ENCODE measurements at regions not wholly inside any gene's neighbourhood (a gene's known extent, or its start where the extent isn't known, plus 50 kb on each side); places are given as distances from the start of the nearest gene placed in this dataset.

DNA sequence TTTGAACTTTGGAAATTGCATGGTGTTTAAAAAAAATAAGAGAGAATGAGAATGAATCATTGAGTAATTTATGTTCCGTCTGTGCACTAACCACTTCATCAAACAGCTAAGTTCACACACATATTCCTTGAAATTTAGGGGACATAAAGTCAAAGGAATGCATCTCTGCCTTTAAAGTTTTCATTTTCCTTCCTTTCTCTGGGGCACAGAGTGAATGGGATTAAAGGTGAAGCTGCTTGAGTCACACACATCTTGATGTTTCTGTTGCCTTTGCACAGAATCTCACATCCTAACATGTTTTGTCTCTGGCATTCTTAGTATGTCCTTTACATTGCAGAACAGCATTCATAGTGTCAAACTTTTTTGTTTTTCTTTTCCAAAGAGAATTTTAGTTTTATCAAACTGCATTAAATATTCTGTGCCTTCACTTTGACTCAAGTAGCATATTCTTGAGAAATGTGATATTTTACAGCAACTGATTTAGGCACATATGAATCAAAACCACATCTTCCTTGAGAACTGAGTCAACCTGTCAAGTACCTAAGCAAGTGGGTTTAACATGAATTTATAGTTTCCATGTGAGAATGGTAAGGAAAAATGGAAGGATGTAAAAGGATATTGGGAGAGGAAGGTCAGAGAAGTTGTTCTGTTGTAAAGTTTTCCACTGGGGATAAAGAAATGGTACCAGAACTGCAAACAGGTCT is 169.1 kb upstream of the THUMPD2 start:
- no peaks in the 10 kb centered on the region for H3K9me3 ChIP-seq (ENCODE audit: low read length)
- 5% methylated on average over 1 of the region's 1 CpG for WGBS (ENCODE audit: low lambda C conversion rate)
- intact Hi-C loops (cut with micrococcal nuclease; ENCODE audit: unreplicated experiment) (no loop called here), in situ Hi-C loops (cut with HindIII; ENCODE audit: extremely low pct_ligation_motif_present, low pct_unique_long_range_greater_than_20kb) (no loop called here)
- CTCF ChIA-PET (ENCODE audit: low intra/inter-chr PET ratio, low total read pairs): no interaction called here
- no peaks in the 10 kb centered on the region for H3K79me2 ChIP-seq (ENCODE audit: insufficient read depth, low read length)
- H3K27ac ChIP-seq (ENCODE audit: extremely low read length, insufficient read depth, low read length): no peak overlapping the region
- H3K4me2 ChIP-seq (ENCODE audit: low read depth, low read length): no peak overlapping the region
- POLR2A ChIA-PET: no interaction called here
- ATAC-seq (no peak), DNase-seq (ENCODE audit: low spot score) (no peak), FAIRE-seq (no peak)
- BruUV-seq (replicated peaks): no TSS peak
- H3K4me1 ChIP-seq (ENCODE audit: insufficient read depth, low read length): no peaks in the 10 kb centered on the region
- no peaks in the 10 kb centered on the region for H3K27me3 ChIP-seq (ENCODE audit: control insufficient read depth in 1 of 2, insufficient read depth in 2 of 2, low read length in 2 of 2)
- no peak overlapping the region for H3K9ac ChIP-seq (ENCODE audit: insufficient read depth, low read depth, low read length)
- H2AFZ ChIP-seq (ENCODE audit: low read length): no peak overlapping the region
- no peak overlapping the region for H3K4me3 ChIP-seq (replicated peaks in 1 of 3; ENCODE audit: insufficient read depth in 1 of 3, low read depth in 2 of 3, low read length in 3 of 3)
- H4K20me1 ChIP-seq (ENCODE audit: insufficient read depth, low read length): no peaks in the 10 kb centered on the region
- no peaks in the 10 kb centered on the region for H3K36me3 ChIP-seq (replicated peaks in 1 of 2; ENCODE audit: control insufficient read depth in 1 of 2, insufficient read depth in 2 of 2, low read length in 2 of 2)
- TF ChIP-seq ZNF256 (CRISPR knock-in tag; conservative IDR thresholded peaks at IDR 0.05): no peak
- TF ChIP-seq, protein P1, sequence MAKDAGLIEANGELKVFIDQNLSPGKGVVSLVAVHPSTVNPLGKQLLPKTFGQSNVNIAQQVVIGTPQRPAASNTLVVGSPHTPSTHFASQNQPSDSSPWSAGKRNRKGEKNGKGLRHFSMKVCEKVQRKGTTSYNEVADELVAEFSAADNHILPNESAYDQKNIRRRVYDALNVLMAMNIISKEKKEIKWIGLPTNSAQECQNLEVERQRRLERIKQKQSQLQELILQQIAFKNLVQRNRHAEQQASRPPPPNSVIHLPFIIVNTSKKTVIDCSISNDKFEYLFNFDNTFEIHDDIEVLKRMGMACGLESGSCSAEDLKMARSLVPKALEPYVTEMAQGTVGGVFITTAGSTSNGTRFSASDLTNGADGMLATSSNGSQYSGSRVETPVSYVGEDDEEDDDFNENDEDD (CRISPR knock-in tag; IDR thresholded peaks at IDR 0.05; ENCODE audit: borderline replicate concordance): no peak
- no peak for TF ChIP-seq ZNF317 (CRISPR knock-in tag; IDR thresholded peaks at IDR 0.05)
- TF ChIP-seq, protein P2, sequence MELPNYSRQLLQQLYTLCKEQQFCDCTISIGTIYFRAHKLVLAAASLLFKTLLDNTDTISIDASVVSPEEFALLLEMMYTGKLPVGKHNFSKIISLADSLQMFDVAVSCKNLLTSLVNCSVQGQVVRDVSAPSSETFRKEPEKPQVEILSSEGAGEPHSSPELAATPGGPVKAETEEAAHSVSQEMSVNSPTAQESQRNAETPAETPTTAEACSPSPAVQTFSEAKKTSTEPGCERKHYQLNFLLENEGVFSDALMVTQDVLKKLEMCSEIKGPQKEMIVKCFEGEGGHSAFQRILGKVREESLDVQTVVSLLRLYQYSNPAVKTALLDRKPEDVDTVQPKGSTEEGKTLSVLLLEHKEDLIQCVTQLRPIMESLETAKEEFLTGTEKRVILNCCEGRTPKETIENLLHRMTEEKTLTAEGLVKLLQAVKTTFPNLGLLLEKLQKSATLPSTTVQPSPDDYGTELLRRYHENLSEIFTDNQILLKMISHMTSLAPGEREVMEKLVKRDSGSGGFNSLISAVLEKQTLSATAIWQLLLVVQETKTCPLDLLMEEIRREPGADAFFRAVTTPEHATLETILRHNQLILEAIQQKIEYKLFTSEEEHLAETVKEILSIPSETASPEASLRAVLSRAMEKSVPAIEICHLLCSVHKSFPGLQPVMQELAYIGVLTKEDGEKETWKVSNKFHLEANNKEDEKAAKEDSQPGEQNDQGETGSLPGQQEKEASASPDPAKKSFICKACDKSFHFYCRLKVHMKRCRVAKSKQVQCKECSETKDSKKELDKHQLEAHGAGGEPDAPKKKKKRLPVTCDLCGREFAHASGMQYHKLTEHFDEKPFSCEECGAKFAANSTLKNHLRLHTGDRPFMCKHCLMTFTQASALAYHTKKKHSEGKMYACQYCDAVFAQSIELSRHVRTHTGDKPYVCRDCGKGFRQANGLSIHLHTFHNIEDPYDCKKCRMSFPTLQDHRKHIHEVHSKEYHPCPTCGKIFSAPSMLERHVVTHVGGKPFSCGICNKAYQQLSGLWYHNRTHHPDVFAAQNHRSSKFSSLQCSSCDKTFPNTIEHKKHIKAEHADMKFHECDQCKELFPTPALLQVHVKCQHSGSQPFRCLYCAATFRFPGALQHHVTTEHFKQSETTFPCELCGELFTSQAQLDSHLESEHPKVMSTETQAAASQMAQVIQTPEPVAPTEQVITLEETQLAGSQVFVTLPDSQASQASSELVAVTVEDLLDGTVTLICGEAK (IDR thresholded peaks at IDR 0.05): no peak
- TF ChIP-seq, protein P2 (CRISPR knock-in tag; IDR thresholded peaks at IDR 0.05): no peak
- TF ChIP-seq, protein P3, sequence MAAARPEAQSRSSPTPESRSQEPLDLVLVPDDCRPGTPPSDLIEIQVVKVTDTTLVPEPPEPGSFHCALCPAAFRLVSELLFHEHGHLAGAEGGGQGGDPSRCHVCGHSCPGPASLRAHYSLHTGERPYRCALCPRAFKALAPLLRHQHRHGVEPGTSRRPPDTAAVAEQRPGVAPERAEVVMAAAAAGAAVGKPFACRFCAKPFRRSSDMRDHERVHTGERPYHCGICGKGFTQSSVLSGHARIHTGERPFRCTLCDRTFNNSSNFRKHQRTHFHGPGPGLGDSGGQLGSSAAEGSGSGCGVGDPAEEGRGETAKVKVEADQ (CRISPR knock-in tag; IDR thresholded peaks at IDR 0.05; ENCODE audit: borderline replicate concordance): no peak
- TF ChIP-seq ISX (CRISPR knock-in tag; conservative IDR thresholded peaks at IDR 0.05): no peak
- TF ChIP-seq, protein P4, sequence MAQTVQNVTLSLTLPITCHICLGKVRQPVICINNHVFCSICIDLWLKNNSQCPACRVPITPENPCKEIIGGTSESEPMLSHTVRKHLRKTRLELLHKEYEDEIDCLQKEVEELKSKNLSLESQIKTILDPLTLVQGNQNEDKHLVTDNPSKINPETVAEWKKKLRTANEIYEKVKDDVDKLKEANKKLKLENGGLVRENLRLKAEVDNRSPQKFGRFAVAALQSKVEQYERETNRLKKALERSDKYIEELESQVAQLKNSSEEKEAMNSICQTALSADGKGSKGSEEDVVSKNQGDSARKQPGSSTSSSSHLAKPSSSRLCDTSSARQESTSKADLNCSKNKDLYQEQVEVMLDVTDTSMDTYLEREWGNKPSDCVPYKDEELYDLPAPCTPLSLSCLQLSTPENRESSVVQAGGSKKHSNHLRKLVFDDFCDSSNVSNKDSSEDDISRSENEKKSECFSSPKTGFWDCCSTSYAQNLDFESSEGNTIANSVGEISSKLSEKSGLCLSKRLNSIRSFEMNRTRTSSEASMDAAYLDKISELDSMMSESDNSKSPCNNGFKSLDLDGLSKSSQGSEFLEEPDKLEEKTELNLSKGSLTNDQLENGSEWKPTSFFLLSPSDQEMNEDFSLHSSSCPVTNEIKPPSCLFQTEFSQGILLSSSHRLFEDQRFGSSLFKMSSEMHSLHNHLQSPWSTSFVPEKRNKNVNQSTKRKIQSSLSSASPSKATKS (CRISPR knock-in tag; IDR thresholded peaks at IDR 0.05): no peak
- no peak for TF ChIP-seq TEAD2 (CRISPR knock-in tag; IDR thresholded peaks at IDR 0.05)
- no peak for TF ChIP-seq XBP1 (CRISPR knock-in tag; IDR thresholded peaks at IDR 0.05)
- TF ChIP-seq SMAD3 (CRISPR knock-in tag; IDR thresholded peaks at IDR 0.05): no peak
- TF ChIP-seq PCBP1 (IDR thresholded peaks at IDR 0.05; ENCODE audit: borderline replicate concordance, low read depth, low read length): no peak

Data from HepG2 (cell line).